DMS153 (cell line): ENCODE measurements at regions not wholly inside any gene's neighbourhood (a gene's known extent, or its start where the extent isn't known, plus 50 kb on each side); places are given as distances from the start of the nearest gene placed in this dataset.

Experiments used
- DNase-seq: peaks from one replicate; lab custom pipeline; 2025; lab: John Stamatoyannopoulos, UW

GRCh38 chr11:119885067-119885466 lies 156.1 kb upstream of the NECTIN1 start:
- DNase-seq: peak; percentile 30

- no peak for DNase-seq
Observed at GRCh38 chr11:119882316-119882715, 153.3 kb upstream of the NECTIN1 start.

DNA sequence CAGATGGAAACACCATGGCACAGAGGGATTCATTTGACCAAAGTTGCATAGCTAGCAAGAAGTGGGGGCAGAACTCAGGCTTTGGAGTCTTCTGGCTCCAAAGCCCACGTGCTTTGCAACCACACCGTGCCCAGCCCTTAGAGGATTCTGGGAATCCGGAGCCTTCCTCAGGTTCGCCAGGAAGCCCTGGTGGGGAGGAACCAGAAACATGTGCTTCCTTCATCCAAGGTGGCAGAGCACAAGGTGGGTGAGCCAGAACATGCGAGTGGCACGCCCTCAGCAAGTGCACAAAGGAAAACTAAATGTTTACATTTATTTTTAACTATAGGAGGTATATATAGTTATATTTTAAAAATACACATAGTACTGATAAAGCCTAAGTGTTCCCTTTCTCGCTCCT lies 151.9 kb upstream of the NECTIN1 start:
- DNase-seq: no peak

DNA sequence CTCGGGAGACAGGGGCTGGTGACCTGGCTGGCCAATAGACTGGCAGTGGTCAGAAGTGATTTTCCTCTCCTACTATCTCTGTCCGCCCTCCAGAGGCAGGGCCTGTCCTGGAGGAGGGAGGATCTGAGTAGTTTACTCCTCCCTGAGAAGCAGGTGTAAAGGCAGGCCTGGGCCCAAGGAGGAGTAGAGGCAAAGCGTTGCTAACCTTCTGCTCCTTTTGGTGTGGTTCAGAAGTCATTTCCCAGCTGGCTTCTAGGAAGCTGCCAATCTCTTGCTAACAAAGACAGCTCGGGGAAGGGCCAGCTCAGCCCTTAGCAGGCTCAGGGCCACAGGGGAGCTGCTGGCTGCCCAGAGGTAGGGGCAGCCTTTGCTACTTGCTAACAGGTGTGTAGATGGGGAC lies 151.1 kb upstream of the NECTIN1 start:
- DNase-seq: no peak

- no peak for DNase-seq
Observed at GRCh38 chr11:119878990-119879389, 150.0 kb upstream of the NECTIN1 start.

- no peak for DNase-seq
Observed at GRCh38 chr11:119876841-119877240, 147.8 kb upstream of the NECTIN1 start.

GRCh38 chr11:119875841-119876600 lies 147.0 kb upstream of the NECTIN1 start:
- no peak for DNase-seq

DNA sequence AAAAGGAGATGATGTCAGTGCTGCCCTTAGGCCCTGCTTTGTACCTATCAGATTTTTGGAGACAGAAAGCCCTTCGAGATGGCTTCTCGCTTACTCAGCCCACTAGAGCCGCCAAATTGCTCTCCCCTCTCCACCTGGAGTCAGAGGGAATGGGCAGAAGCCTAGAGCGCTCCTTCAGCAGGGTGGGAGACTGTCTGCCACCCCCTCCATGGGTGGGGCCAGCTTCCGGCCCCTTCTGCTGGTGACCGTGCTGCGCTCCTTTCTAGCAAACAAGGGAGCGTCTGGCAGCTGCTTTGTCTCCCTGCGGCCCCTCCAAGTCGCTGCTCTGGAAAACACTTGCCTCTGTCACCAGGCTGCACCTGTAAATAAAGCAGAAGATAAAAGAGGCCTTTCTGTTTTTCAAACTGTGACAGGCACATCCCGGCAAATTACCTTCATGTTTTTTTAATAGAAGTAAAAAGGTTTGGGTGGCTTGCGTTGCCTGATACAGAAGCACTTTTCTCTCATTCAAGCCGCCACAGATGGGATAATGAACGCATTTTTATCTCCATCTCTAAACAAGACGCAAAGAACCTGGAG lies 145.7 kb upstream of the NECTIN1 start:
- no peak for DNase-seq

GRCh38 chr11:119873761-119874421 lies 144.9 kb upstream of the NECTIN1 start:
- DNase-seq: no peak

DNA sequence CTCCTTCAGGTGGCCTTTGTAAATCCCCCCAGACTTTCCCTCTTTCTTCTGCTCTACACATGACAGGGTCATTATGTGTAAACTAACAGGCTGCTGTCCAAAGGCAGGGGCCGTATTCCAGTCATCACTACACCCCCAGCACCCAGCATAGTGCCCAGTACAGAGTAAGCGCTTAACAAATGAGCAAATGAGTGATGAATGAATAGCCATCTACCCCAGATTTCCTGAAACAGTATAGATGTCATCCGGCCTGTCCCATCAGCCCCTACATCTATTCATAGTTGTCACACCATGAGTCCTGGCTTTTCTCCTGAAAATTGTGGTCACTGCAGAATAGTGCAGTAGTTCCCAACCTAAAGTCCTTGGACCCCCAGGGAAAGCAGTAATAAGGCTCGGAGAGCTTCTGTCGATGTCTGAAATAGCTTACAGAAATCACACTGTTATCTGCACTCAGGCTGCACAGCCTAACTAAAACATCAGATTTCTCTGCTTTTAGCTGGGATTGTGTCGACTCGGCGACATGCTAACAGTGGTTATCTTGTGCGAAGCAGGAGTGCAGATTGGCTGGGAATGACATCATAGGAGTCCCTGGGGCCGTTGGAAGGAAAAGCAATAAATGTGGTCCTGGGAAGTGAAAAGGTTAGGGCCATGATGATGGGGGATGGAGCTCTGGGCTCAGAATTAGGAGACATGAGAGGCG lies 143.8 kb upstream of the NECTIN1 start:
- DNase-seq: no peak

DNA sequence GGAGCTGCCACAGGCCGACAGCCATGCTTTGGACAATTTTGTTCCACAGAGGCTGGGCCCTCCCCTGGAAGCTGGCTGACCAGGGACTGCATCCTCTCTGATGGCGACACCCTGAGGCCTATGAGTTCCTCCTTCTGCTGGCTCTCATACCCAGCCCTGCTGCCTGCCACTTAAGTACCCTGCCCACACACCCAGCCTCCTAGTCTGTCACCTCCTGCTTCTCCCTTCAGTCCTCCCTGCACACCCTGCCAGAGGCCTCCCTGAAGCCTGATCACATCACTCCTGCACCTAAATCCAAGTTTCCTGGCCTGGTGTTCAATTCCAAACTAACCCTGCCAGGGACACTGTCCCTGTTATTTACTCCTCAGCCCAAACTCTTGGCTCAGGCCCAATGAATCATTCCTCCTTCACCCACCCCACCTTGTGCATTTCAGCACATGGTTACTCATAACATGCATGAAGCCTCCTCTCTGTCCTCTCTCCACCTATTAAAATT lies 136.7 kb upstream of the NECTIN1 start:
- no peak for DNase-seq

GRCh38 chr11:119864836-119865235 lies 135.8 kb upstream of the NECTIN1 start:
- DNase-seq: no peak

GRCh38 chr11:119863851-119864601 lies 135.0 kb upstream of the NECTIN1 start:
- peak; percentile 90 for DNase-seq

- no peak for DNase-seq
Observed at GRCh38 chr11:119863236-119863635, 134.2 kb upstream of the NECTIN1 start.

GRCh38 chr11:119861160-119861559 lies 132.2 kb upstream of the NECTIN1 start:
- no peak for DNase-seq

DNA sequence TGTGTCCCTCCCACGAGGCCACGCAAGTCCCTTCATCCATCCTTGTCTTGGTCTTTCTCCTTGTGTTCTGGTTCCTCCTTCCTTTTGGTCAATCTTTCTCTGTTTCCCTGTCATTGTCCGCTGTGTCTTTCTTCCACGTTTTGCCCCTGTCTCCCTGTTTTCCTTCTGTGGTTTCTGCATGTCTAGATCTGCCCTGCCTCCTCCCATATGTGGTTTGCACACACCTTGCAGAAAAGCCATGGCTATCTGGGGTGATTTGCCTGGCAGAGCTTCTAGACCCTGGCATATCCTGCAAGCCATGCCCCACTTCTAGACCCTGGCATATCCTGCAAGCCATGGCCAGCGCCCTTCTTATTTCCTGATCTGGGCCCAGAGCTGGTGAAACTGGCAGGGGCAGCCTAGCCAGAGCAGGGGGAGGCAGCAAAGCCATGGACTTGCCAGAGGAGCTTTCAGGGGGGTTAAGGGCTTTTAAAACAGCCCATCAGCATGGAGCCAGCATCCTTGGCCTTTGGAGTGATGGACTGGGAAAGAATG lies 131.6 kb upstream of the NECTIN1 start:
- no peak for DNase-seq

DNA sequence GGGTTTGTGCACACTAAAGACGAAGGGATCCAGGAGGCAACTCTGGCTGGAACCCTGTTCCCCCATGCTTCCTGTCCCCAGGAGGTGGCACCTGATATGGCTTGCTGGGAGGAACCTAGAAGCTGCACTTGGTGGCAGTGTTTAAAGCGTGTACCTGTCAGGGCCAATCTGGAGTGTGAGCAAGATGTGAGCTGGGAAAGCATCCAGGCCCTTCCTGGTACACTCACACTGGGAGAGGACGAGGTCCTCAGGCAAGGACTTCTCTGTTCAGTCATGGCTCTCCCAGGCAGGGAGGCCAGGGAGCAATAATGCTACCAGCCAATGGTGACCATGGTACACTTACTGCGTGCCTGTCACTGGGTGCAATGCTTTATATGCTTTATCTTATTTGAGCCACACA lies 130.7 kb upstream of the NECTIN1 start:
- DNase-seq: no peak

- no peak for DNase-seq
Observed at GRCh38 chr11:119858288-119858687, 129.3 kb upstream of the NECTIN1 start.

DNA sequence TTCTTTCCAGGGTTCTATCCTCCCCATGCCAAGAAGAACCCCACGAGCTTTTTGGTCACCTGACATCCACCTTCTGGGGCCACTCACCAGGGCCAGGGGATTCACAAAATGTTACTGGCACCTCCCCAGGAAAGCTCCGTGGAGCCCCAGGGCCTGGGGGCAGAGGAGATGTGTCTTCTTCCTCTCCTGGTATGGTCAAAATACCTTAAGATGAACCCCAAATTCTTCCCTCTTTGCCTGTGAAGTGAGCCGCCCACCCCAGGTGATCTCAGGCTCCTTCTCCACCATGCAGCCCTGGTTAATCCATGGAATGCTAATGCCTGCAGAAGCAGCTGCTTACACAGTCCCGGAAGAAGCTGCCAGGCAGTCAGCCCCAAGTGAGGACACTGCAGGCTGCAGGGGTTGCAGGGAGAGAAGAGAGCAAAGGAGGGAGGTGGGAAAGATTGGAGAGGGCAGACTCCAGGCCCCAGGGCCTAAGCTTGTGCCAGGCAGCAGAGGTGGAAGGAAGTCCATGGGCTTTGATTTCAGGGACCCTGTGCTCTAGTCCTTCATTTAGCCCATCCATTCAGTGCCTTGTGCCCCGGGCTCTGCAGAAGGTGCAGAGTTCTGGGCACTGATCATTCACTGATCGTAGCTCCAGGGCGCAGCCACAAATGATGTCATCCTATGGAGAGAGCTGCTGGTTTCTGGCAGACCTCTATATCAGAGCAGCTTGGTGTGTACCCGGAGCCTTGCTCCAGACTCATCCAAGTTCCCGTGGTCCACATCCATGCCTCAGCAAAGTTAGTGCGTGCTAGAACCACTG lies 127.9 kb upstream of the NECTIN1 start:
- DNase-seq: no peak

GRCh38 chr11:119855066-119855465 lies 126.1 kb upstream of the NECTIN1 start:
- no peak for DNase-seq

DNA sequence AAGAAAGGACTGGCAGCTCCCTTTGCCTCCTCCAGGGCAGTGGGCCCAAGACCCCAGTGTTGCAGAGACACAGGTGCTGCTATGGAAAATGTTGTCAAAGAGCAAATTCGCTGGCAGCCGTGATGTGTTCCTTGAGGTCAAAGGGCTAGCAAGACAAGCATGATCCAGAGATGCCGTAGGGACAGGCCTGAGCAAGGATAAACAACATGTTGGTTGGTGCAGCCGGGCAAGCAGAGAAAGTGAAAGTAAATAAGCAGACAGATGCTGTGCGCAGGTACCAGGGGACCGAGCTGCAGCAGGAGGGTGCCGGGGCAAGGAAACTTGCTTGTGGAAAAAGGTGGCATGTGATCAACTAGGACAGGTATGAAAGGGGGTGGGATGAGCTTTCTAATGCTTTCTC lies 125.5 kb upstream of the NECTIN1 start:
- DNase-seq: peak; percentile 34
